GM21619 (cell line): ENCODE measurements at regions not wholly inside any gene's neighbourhood (a gene's known extent, or its start where the extent isn't known, plus 50 kb on each side); places are given as distances from the start of the nearest gene placed in this dataset.

Experiments used
- ATAC-seq: cut with Tn5 transposase; IDR thresholded peaks from one replicate; pipeline ENCODE4 v1.9.1; 2021; ENCODE audit not compliant: unreplicated experiment

DNA sequence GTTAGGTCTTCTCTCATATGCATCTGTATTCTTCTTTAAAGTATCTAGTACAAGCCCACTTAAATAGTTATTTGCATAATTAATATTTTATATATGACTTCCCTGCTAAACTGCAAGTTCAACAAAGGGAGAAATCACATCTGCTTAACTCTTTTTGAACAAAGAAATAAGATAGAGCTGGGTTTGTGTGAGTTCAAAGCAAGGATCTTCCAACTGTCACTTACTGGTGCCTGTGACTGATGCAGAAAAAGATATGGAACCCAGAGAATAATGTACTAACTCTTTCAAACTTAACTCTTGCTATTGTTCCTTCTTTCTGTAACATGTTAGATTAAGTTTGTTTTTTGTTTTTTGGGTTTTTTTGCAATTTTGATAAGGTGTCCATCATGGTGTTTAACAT is 71.3 kb upstream of the SP4 start:
- no peak for ATAC-seq

DNA sequence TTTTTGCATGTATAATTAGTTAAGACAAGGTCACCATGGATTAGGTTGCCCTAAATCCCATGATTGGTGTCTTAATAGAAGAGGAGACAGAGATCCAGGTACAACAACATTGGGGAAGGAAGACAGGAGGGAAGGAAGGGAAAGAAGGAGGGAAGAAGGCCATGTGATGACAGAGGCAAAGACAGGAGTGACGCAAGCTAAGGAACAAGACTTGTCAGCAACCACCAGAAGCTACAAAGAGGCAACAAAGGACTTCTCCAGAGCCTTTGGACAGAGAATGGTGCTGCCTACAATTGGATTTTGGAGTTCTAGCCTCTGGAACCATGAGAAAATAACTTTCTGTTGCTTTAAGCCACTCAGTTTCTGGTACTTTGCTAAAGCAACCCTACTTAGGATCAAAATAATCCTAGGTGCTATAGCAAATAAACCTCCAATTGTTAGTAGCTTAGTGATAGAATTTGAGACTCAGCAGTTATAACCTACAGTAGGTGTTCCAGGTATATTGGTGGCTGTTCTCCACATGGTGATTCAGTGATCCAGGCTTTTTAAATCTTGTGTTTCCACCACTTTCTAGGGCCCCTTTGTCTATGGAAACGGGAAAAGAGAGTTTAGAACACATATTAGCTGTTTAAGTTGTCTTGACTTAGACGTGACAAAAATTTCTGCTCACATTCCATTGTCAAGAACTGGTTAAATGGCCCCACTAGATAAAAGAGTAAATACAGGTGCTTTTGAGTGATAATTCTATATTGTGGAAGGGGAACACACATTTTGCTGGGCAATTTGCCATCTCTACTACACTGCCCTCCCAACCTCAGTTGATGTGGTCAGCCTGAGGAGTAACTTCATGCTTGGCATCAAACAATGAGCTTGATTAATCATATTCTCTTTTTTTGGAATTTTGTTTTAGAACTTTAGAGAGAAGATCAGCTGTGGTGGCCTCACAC is 70.5 kb upstream of the SP4 start:
- ATAC-seq, result no peak

DNA sequence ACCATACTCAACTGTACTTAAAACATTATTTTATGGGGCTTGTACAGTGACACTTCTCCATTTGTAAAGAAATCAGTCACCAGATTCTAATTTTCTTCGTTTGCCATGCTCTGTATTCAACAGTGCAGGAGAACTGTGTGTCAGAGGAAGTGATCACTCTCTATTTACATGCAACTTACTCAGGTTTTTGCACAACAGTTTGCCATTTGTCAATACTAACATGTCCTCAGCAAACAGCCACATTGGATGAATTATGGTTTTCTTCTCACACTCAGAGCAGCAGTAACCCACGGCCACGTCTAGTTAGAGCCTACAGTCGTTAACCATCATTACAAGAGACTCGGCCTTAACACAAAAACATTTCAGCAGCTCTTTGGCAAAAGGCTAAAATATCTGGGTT is 69.2 kb upstream of the SP4 start:
- ATAC-seq, result no peak

DNA sequence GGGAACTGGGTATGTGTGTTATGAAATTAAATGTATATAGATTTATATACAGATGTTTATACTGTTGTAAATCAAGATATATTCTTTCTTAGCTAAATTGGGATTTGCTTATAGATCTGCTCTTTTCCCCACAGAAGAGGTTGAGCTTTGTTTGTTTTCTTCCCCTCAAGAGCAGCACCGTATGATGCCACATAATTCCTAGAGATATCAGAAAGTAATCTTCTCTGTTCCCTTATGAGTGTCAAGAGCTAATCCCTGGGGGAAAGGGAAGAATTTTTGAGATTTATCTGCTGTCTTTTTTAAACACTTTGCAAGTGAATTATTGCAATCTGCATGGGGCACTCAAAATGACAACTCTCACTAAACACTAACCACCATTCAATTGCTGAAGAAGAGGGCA is 68.7 kb upstream of the SP4 start:
- ATAC-seq, result no peak

DNA sequence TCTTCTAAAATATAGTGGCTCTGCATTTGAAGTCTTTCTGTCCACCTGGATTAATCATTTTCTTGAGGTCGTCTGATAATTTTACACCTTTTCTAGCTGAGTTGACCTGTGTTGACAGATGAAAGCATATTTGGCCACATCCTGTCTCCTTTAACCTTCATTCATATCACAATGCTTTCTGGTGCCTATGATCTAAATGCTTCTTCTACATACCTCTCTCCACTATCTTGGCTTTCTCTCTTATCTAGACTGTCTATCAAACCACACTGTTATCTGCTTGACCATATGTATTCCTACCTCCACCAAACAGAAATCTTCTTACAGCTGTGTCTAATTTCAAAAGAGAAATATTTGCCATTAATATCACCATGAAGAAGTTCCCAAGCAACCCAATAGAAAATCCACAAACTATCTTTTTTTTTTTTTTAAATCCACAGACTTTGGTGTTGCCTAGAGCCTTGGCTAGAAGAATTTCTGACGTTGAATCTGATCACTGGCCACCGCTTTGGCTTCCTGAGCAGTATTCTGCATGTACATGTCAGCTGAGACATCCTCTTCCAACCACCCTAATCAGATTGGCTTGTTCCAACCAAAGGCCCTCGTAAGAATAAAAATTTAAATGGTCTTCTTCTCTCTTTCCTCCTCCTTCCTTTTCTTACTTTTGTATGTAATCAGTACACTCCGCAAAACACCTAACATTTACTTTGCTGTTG is 66.3 kb upstream of the SP4 start:
- no peak for ATAC-seq

DNA sequence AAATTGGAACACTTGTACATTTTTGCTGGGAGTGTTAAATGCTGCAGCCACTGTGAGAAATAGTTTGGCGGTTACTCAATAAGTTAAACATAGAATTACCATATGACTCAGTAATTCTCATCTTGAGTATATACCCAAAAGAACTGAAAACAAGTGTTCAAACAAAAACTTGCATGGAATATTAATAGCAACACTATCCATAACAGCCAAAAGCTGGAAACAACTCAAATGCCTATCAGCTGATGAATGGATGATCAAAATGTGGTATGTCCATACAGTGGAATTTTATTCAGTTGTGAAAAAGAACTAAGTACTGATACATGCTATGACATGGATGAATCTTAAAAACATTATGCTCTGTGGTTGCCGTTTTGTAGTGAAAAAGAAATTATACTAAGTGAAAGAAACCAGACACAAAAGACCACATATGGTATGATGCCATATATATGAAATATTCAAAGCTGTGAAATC is 63.0 kb upstream of the SP4 start:
- peak; percentile 74 for ATAC-seq

DNA sequence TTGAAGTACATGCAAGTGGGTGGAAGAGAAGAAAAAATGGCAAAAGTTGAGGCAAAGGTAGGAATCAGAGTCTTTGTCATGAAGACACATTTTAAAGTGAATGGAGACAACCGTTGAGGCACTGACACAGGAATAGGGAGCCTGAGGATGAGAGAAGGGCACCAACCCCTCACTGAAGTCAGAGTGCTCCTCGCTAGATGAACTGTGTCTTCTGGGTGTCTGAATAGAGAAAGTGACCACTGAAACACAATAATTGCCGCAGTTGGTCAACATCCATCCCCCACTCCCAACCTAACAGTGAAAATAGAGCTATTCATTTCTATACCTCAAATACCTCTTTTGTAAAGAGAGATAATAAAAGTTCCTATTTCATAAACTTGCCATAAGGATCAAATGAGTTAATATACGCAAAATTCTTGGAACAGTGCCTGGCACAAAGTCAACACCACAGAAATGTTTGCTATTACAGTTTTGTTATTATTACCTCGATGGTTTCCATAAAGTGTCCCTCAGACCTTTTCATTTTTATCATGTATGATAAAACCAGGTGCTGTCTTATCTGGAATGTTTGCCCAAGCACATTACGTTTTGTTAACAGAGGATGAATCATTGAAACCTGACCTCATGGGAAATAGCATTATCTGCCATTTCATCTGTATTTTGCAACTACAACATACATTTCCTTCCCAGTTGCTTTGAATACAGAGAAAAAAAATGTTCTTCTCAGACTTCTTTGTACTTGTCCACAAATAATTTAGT is 61.8 kb upstream of the SP4 start:
- no peak for ATAC-seq

DNA sequence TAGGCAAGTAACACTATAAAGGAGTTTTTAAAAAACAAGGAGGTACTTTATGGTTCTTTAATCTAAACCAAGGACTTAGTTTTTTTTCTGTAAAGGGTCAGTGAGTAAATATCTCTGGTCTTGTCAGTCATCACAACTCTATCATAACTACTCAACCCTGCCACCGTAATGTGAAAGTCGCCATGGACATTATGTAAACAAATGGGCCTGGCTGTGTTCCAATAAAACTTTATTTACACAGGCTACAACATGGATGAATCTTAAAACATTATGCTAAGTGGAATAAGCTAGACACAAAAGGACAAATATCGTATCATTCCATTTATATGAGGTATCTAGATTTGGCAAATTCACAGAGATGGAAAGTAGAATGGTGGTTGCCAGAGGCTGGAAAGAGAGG is 60.8 kb upstream of the SP4 start:
- ATAC-seq, result no peak

DNA sequence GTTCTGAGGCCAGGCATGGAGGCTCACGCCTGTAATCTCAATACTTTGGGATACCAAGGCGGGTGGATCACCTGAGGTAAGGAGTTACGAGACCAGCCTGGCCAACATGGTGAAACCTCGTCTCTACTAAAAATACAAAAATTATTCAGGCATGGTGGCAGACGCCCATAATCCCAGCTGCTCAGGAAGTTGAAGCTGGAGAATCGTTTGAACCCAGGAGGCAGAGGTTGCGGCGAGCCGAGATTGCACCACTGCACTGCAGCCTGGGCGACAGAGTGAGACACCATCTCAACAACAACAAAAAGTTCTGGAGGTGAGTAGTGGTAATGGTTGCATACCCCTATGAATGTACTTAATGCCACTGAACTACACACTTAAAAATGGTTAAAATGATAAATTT is 60.3 kb upstream of the SP4 start:
- no peak for ATAC-seq

DNA sequence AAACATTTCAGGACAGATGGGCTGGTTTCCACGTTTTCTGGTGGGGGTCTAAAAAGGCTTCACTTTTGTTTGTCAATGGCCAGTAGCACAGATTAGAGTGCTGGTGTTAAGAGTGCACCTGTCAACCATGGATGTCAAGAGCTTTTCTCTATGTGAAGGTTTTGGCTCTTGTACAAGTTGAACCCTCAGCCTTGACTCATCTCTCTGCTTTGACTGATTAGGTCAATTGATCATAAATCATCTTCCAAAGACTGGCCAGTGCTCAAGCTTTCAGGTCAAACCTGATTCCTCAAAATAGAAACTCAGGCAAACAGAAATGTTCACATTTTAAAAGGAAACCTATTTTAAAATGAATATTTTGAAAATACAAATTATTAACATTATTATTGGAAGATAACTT is 59.6 kb upstream of the SP4 start:
- ATAC-seq, result no peak

DNA sequence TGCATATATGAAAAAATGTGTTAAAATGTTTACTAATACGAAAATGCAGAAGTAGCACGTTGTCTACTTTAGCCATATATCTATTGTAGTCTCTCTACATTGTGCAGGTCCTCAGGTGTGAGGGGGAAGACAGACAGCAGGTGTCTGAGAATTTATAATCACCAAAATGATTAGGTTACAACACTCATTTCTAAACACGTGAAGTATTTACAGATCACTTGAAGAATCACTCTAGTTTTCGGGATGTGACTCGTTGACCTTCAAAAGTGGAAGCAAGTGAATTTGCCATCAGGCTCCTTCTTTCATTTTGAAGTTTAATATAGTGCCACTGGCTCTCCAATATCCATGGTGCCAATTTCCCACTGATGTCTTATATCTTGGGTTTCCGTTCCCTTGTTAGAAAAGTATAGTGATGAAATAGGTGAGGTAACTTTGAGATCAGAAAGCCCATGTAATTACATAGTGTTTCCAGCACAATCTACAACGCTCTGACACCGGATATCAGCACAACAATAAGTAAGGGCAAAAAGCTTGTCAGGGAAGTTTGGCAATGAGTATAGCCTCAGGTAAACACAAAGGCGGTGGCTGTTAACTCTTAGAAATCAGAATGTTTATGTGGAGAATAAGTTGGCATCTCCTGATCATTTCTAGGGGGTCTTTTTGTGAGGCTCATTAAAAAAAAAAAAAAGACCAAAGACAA is 57.5 kb upstream of the SP4 start:
- ATAC-seq, result no peak

DNA sequence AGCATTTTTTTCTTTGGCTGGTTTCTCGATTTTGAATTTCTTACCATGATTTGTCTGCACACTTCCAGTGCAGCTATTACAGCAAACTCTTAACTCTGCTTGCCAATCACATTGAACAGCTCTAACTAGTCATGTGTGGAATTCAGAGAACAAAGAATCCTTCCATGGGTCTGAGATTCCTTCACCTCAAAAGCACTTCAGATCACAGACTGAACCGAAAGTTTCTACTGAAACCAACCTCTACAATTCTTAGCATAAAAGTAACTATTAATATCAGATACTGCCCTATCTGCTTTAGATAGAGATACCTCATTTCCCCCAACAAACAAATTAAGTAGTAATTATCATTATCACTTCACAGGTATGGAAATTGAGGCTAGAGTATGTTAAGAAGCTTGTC is 56.5 kb upstream of the SP4 start:
- no peak for ATAC-seq

DNA sequence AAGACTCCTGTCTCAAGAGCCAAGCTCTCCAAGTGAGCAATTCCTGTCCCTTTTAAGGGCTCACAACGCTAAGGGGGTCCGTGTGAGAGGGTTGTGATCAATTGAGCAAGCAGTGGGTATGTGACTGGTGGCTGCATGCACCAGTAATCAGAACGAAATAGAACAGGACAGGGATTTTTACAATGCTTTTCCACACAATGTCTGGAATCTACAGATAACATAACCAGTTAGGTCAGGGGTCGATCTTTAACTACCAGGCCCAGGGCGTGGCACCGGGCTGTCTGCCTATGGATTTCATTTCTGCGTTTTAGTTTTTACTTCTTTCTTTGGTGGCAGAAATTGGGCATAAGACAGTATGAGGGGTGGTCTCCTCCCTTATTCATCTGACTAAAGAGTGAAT is 54.9 kb upstream of the SP4 start:
- no peak for ATAC-seq

DNA sequence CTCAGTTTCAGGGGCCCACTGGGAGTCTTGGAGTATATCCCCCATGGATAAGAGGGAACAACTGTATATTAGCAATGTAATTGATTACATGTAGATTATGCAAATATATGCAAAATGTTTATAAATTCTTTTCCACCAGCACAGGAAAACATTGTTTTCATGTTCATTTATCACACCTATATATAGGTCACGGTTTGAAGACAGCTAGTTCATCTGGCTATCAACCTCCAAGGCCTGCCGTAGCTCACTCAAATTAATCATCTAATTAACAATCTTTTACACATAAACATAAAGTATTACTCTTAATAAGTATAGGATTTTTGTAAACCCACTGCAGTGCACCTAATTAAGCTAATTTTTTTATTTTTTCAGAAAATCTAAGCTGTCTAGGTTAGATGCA is 53.7 kb upstream of the SP4 start:
- no peak for ATAC-seq

DNA sequence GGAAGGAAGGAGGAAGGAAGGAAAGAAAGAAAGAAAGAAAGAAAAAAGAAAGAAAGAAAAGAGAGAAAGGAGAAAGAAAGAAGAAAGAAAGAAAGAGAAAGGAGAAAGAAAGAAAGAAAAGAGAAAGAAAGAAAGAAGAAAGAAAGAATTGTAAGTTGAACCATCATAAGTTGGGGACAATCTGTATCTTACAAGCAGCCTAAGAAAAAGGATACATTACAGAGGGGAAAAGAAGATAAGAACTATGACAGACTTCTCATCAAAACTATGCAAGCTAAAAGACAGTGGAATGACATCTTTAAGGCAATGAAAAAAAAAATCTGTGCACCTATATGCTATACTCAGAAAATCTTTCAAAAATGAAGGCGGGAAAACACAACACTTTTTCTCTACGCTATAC is 50.3 kb upstream of the SP4 start:
- ATAC-seq, result no peak
